ENCODE measurements at regions not wholly inside any gene's neighbourhood (a gene's known extent, or its start where the extent isn't known, plus 50 kb on each side); places are given as distances from the start of the nearest gene placed in this dataset.

- TF ChIP-seq, protein P1, sequence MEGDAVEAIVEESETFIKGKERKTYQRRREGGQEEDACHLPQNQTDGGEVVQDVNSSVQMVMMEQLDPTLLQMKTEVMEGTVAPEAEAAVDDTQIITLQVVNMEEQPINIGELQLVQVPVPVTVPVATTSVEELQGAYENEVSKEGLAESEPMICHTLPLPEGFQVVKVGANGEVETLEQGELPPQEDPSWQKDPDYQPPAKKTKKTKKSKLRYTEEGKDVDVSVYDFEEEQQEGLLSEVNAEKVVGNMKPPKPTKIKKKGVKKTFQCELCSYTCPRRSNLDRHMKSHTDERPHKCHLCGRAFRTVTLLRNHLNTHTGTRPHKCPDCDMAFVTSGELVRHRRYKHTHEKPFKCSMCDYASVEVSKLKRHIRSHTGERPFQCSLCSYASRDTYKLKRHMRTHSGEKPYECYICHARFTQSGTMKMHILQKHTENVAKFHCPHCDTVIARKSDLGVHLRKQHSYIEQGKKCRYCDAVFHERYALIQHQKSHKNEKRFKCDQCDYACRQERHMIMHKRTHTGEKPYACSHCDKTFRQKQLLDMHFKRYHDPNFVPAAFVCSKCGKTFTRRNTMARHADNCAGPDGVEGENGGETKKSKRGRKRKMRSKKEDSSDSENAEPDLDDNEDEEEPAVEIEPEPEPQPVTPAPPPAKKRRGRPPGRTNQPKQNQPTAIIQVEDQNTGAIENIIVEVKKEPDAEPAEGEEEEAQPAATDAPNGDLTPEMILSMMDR (optimal IDR thresholded peaks at IDR 0.05 in 1 of 3, IDR thresholded peaks at IDR 0.05 in 1 of 3, conservative IDR thresholded peaks at IDR 0.05 in 1 of 3; ENCODE audit: extremely low read depth in 1 of 3, insufficient read depth in 2 of 3, low read length in 3 of 3) = no peak
- TF ChIP-seq EZH2 (IDR thresholded peaks at IDR 0.05; ENCODE audit: low read length) = no peak
Measured at GRCh38 chr1:220369511-220369910, 97.3 kb upstream of the RAB3GAP2 start.
